ENCODE measurements at regions not wholly inside any gene's neighbourhood (a gene's known extent, or its start where the extent isn't known, plus 50 kb on each side); places are given as distances from the start of the nearest gene placed in this dataset.

GRCh38 chr10:111709603-111710002 is 474.0 kb downstream of the GPAM start:
- Histone ChIP-seq H3K4me1 (ENCODE audit: control insufficient read depth, insufficient read depth, low read length) (no peaks in the 10 kb centered on the region), H3K9me1 (ENCODE audit: insufficient read depth, low read length) (no peaks in the 10 kb centered on the region)

More at GRCh38 chr10:111709603-111710002, 474.0 kb downstream of the GPAM start:
- no peak overlapping the region for H2BK15ac ChIP-seq (ENCODE audit: low read depth, low read length)
- no peak overlapping the region for H4K91ac ChIP-seq (ENCODE audit: insufficient read depth, low read depth, low read length)
- no peaks in the 10 kb centered on the region for H3K27me3 ChIP-seq (ENCODE audit: control insufficient read depth, insufficient read depth, low read length)
- no peak overlapping the region for H3K23ac ChIP-seq (ENCODE audit: low read depth, low read length)
- no peak overlapping the region for H2AK9ac ChIP-seq (replicated peaks; ENCODE audit: low read depth, low read length, poor library complexity)
- no peak overlapping the region for H3K18ac ChIP-seq (ENCODE audit: low read depth, low read length)
- BruUV-seq (replicated peaks) = no TSS peak
- intact Hi-C loops (cut with micrococcal nuclease) (no loop called here), in situ Hi-C loops (cut with MboI; ENCODE audit: low sequenced_read_pairs) (no loop called here), dilution Hi-C loops (cut with HindIII; ENCODE audit: low sequenced_read_pairs, unreplicated experiment) (no loop called here)
- no peak overlapping the region for H2AFZ ChIP-seq (replicated peaks; ENCODE audit: low read length, poor library complexity)
- DNase-seq = no peak
- H4K5ac ChIP-seq (ENCODE audit: low read depth, low read length) = no peak overlapping the region
- H2AK5ac ChIP-seq (ENCODE audit: low read depth, low read length) = no peak overlapping the region
- no peak overlapping the region for H2BK120ac ChIP-seq (ENCODE audit: low read depth, low read length)
- H2BK20ac ChIP-seq (ENCODE audit: low read depth, low read length) = no peak overlapping the region
- no peak overlapping the region for H4K8ac ChIP-seq (ENCODE audit: low read depth in 2 of 2, low read length in 2 of 2)
- no peaks in the 10 kb centered on the region for H3K79me1 ChIP-seq (ENCODE audit: low read depth in 1 of 2, low read length in 2 of 2)
- no peak overlapping the region for H3K4ac ChIP-seq (ENCODE audit: low read depth, low read length)
- H3K27ac ChIP-seq (ENCODE audit: insufficient read depth, low read length) = no peak overlapping the region
- H3K9me3 ChIP-seq (ENCODE audit: control insufficient read depth, insufficient read depth, low read length) = peaks cover 24% of the 10 kb centered on the region
- CTCF ChIA-PET = no interaction called here
- WGBS, 2 experiments (ENCODE audit: extremely low coverage in 2 of 2, insufficient read length in 1 of 2) = 40% methylated on average over 3 of the region's 4 CpGs; no CpG with 5 or more reads in 1 of the 2 experiments
- no peak overlapping the region for H3K4me3 ChIP-seq (ENCODE audit: insufficient read depth, low read depth, low read length)
- no peak overlapping the region for H3K9ac ChIP-seq (ENCODE audit: low read depth, low read length)
- no peak overlapping the region for H3K56ac ChIP-seq (ENCODE audit: extremely low read depth, insufficient read depth, low read length)
- no peak overlapping the region for H3K14ac ChIP-seq (replicated peaks; ENCODE audit: low read depth, low read length)
- POLR2A ChIA-PET (ENCODE audit: unreplicated experiment) = no interaction called here
- H4K20me1 ChIP-seq (ENCODE audit: insufficient read depth, low read length) = no peaks in the 10 kb centered on the region
- no peak overlapping the region for H3K4me2 ChIP-seq (ENCODE audit: low read depth, low read length)
- TF ChIP-seq SMC3 (IDR thresholded peaks at IDR 0.05; ENCODE audit: low read depth, low read length) (no peak), MAFK (IDR thresholded peaks at IDR 0.05; ENCODE audit: low read depth, low read length) (no peak), MXI1 (IDR thresholded peaks at IDR 0.05; ENCODE audit: borderline replicate concordance, low read depth, low read length) (no peak), CEBPB (IDR thresholded peaks at IDR 0.05; ENCODE audit: low read depth, low read length) (no peak)
- no peak overlapping the region for H2BK5ac ChIP-seq (ENCODE audit: low read depth, low read length, poor library complexity, severe bottlenecking)
- ATAC-seq (ENCODE audit: low read depth) = no peak
- H3K36me3 ChIP-seq (ENCODE audit: control insufficient read depth, insufficient read depth, low read length) = no peaks in the 10 kb centered on the region
